ENCODE measurements at regions not wholly inside any gene's neighbourhood (a gene's known extent, or its start where the extent isn't known, plus 50 kb on each side); places are given as distances from the start of the nearest gene placed in this dataset.
"Not testable (repeated sequence)": the region's sequence is repeated elsewhere in the genome, so short reads cannot be mapped to it uniquely, and the experiment has no call there.

DNA sequence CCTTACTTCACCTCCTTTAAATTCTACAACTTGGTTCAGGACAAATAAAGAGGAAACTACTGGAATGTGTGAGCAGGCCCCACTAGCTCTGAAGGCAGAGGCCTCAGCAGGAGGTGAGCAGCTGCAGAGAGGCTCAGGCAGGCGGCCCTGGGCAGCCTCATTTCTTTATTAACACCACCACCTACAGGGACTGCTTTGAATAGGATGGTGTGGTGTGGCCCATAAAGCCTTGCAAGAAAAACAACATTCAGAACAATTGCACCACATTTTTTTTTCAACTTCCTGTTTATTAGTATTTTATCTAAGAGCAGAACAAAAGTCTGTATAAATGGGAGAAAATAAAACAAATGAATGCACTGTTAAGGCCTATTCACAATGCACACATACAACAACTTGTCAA lies 333.7 kb downstream of the BCL2L11 start:
- peak; percentile 36 for DNase-seq

DNA sequence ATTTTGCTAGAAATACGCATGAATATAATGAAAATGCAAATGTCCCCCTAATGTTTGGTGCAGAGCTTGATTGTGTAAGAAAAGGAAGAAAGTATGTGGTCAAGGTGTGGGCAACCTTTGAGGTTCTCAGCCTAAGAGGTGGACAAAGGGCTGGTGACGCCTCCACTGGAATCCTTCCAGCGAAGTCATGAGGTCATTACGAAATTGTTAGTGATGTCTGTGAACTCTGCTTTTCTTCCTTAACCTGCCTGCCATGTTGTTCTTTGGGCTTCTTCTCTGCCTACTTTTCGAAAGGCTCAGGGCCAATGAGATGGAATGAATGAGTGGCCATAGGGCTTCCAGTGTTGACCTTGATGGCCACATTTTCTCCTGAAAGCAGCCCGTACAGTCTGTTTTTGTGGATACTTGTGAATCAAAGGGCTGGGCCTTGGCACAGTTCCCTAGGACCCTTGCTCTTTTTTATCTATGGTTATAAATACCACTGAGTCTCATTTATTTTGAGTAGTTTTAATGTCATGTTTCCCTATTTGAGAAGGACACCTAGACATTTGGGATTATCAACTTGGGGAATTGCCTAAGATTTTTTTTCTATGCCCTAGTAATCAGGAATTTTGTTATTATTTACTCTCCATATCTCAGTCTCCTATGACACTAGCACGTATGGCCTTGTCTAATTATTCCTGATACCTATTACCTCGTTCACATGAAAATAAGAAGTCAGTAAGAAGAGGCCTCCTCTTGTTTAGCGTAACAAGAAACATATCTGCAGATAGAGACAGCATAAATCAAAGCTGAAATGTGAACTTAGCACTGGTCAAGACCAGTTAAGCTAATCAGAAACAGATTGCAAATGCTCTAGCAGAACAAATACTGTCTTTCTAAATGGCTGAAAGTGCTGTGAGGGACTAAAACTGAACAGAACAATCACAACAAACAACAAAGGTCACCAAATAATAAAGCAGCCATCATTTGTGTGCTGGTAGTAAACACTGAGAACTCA lies 334.6 kb downstream of the BCL2L11 start:
- not testable (repeated sequence) for DNase-seq

GRCh38 chr2:111457191-111457590 lies 336.5 kb downstream of the BCL2L11 start:
- DNase-seq = not testable (repeated sequence)

DNA sequence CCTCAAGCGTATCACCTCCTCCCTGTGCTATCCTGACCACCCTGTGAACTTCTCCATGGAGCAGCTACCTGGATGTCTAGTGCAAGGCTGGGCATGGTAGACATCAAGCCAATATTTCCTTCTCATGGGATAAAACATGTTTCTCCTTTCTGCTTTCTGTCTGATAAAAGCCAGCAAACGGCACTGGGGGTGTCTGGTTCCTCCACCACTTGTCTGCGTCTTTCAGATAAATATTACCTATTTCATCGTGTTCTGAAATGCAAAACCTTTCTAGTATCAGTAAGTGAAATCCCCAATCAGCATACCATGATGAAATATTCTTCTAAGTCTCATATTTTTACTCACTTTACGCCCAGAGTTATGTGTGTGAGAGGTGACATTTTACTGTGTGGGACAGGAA lies 340.2 kb downstream of the BCL2L11 start:
- not testable (repeated sequence) for DNase-seq

GRCh38 chr2:111461831-111462230 lies 341.1 kb downstream of the BCL2L11 start:
- not testable (repeated sequence) for DNase-seq

GRCh38 chr2:111462572-111462971 lies 341.9 kb downstream of the BCL2L11 start:
- not testable (repeated sequence) for DNase-seq

DNA sequence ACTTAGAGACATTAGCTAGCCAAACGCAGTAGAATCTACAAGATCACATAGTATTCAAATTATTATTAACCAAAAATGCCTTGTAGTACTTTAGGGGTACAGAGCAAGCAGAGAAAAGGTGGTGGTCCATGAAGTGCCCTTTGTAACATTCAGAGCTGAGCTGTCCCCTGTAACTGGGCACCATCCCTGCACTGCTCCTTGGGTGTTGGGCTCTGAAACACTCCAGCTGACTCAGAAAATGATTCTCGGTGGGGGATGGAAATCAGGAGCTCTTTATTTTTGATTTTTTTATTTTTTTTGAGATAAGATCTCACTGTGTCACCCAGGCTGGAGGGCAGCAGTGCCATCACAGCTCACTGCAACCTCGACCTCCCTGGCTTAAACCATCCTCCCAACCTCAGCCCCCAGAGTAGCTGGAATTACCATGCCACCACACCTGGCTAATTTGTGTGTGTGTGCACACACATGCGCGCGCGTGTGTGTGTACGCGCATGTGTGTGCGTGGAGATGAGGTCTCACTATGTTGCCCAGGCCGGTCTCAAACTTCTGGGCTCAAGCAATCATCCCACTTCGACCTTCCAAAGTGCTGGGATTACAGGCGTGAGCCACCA lies 342.6 kb downstream of the BCL2L11 start:
- DNase-seq = not testable (repeated sequence)

DNA sequence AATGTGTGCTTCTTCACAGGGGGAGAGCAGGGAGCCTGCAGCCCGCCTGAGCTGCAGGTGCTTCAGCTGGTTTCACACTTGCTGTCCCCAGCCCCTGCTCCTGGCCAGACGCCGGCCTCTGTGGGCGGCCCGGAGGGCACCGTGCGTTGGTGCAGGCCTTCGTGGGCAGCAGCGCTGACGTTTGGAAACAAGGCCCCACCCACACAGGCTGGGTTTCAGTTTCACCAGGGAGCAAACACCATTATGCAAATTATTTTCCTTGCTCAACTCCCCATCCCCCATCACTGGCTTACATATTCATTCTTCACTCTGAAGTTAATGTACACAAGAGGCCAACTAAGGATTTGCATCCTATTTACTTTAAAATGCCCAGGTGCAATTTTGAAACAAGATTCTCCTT lies 343.2 kb downstream of the BCL2L11 start:
- not testable (repeated sequence) for DNase-seq

- DNase-seq = not testable (repeated sequence)
Measured at GRCh38 chr2:111464367-111464766, 343.7 kb downstream of the BCL2L11 start.

DNA sequence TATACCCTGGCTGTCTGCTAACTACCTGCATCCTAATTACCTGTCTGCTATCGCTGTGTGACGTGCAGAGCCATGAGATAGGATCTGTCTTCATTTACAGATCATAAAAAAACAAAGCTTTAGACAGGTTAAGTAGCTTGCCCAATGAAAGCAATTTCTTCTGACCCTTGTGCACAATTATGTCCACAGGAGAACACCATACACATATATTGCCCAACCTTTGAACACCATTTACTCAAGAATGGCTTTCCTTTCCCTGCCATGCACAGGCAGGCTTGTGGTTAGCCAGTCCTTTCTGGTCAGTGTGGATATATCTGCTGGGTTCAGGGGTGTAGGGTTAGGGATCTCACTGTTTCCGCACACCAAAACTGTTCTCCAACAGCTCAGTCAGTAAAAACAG lies 344.8 kb downstream of the BCL2L11 start:
- not testable (repeated sequence) for DNase-seq

- not testable (repeated sequence) for DNase-seq
Measured at GRCh38 chr2:111466744-111467143, 346.0 kb downstream of the BCL2L11 start.

DNA sequence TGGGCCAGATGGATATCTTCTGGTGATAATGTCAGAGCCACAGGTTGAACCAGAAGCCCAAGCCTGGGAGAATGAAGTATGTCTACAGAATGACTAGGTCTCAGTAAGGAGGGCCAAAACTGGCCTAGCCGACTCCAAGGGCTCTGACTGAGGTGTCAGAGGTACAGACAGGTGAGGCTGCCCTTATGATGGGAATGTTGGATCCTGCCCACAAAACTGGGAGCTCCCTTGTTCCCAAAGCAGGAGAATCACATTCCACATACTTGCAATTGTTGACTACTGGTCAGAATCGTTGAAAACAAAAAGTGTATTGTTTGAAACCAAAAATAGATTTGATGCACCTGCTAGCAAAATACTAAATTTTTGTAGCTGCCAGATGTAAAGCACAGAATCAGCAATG lies 350.2 kb downstream of the BCL2L11 start:
- DNase-seq = not testable (repeated sequence)

DNA sequence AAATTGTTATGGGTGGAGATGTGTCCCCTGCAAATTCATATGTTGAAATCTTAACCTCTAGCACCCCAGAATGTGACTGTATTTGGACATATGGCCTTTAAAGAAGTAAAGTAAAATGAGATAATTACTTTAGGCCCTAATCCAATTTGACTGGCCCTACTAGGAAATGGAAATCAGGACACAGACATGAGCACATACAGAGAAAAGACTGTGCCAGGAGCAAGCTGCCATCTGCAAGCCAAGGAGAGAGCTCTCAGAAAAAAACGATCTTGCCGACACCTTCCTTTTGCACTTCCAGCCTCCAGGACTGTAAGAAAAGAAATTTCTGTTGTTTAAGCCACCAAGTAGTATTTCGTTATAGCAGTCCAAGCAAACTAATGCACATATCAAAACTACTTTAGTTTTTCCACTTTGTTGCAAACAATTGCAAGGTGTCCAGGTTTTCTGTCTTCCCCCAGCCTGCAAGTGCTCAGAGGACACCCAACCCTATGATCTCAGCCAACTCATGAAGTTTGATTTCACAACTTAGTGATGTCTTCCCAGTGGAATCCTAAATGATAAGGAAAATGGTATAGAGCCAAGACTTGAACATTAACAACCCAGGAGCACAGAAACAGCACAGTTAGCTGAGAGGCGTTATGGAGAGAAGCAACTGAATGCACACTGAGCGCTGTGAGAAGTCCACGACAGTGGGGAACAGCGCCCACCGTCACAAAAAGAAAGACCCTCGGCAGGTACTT lies 351.2 kb downstream of the BCL2L11 start:
- not testable (repeated sequence) for DNase-seq

GRCh38 chr2:111472844-111473403 lies 352.2 kb downstream of the BCL2L11 start:
- DNase-seq = not testable (repeated sequence)

DNA sequence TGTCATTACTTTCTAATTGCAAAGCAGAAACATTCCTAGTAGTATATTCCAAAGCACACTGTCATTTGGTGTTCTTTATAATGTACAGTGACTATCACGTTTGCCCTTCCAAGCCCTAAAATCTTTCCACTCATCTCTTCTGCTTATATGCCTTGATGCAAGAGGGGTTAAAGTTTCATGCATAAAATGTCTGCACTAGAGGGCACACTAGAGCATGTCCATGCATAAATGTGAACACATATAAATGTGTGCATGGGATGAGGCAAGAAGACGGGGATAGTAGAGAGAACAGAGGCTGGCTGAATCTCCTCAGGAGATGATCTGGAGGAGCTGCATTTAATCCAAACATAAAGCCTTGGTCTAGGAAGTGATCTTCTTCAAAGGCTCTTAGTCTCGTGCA lies 352.8 kb downstream of the BCL2L11 start:
- DNase-seq = not testable (repeated sequence)

- not testable (repeated sequence) for DNase-seq
Measured at GRCh38 chr2:111474198-111474705, 353.5 kb downstream of the BCL2L11 start.

GRCh38 chr2:111478335-111478734 lies 357.6 kb downstream of the BCL2L11 start:
- DNase-seq = not testable (repeated sequence)

GRCh38 chr2:111478871-111479318 lies 358.2 kb downstream of the BCL2L11 start:
- DNase-seq = not testable (repeated sequence)

- not testable (repeated sequence) for DNase-seq
Measured at GRCh38 chr2:111480016-111480625, 359.4 kb downstream of the BCL2L11 start.

DNA sequence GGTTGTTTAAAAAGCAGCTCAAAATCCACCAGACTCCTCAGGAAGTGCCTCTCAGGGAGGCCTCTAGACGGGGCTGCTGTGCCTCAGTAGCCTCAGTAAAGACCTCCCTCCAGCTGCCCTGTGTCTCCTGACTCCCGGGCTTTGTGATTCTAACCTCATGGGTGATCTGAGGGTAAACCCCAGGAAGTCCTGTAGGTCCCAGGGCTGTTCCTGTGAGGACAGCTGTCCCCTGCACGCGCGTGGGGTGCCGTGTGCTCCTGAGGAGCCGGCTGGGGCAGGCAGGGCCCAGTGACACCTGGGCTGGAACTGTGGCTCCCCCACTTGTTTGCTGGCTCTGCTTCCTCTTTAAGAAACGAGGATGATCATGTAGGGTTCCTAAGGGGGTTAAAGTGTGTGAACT lies 359.9 kb downstream of the BCL2L11 start:
- DNase-seq = not testable (repeated sequence)

DNA sequence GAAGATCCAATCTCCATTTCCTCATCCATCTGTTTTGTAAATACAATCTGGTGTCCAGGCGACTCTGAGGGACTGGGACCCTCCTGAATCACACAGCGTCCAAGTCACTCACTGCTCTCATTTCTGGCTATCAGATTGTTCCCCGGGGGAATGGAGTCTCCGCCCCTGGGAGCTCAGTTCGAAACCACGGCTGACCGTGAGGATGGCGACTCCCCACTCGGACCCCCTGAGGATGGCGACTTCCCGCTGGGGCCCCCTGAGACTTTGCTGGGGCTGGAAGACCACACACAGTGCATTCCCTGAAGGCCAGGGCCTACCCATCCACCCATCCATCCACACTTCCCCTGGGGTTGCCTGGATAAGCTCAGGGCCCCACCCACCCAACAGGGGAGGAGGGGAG lies 360.5 kb downstream of the BCL2L11 start:
- not testable (repeated sequence) for DNase-seq

Data from retina (tissue), 1 donor.